ENCODE measurements at regions not wholly inside any gene's neighbourhood (a gene's known extent, or its start where the extent isn't known, plus 50 kb on each side); places are given as distances from the start of the nearest gene placed in this dataset.

DNA sequence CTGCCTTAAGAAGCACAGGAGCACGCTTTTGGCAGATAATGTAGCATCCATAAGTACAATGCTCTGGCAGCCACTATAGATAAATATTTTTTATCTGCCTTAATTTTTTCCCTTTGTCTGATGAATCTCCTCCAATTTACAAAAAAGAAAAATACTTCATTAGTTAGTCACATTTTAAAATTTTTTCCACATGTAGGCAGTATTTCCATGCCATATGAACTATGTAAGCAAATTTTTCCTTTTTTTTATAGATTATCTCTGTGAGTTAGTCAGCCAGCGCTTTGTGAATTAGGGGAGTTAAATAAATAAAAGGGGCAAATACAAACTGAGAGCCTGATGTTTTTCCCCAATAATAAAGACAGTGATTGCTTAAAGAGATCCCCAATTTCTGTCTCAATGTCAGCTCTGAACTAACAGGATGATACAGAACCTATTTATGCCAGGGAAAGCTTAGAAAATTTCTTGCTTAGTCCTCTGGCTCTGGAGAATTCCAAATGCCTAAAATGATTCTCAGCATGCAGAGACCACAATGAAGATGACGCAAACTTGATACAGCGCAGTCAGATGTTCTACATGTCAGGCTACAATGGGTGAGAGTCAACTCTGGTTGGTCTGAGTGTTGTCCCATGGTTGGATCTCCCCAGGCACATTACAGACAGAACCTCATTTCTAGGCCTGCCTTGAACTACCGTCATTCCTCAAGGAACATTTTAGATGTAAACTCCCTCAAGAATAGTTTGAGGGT lies 390.4 kb upstream of the CDH6 start:
- DNase-seq: no peak
- no peaks in the 10 kb centered on the region for H3K9me3 ChIP-seq
- no peaks in the 10 kb centered on the region for H3K9me2 ChIP-seq
- H3K27me3 ChIP-seq (ENCODE audit: insufficient read depth): no peaks in the 10 kb centered on the region
- H3K4me3 ChIP-seq (ENCODE audit: low read depth in 2 of 2, low read length in 1 of 2): no peak overlapping the region
- POLR2A ChIA-PET: no interaction called here
- WGBS (ENCODE audit: low lambda C conversion rate): 18% methylated on average over 4 of the region's 5 CpGs
- H3K4me1 ChIP-seq (ENCODE audit: control insufficient read depth in 1 of 2, insufficient read depth in 2 of 2, low read depth in 1 of 2, low read length in 1 of 2): no peaks in the 10 kb centered on the region
- H3K36me3 ChIP-seq (replicated peaks in 1 of 2; ENCODE audit: control insufficient read depth in 1 of 2, insufficient read depth in 2 of 2, low read length in 1 of 2): no peaks in the 10 kb centered on the region
- no peak overlapping the region for H3K27ac ChIP-seq (ENCODE audit: low read depth in 2 of 2, low read length in 1 of 2)
- CTCF ChIA-PET: no interaction called here
- no peaks in the 10 kb centered on the region for H3F3A ChIP-seq (replicated peaks; ENCODE audit: insufficient read depth)
- H3K4me2 ChIP-seq: no peak overlapping the region
- H3K79me2 ChIP-seq (ENCODE audit: insufficient read depth): no peaks in the 10 kb centered on the region
- H4K20me1 ChIP-seq (ENCODE audit: insufficient read depth): no peaks in the 10 kb centered on the region
- TF ChIP-seq SMC3 (IDR thresholded peaks at IDR 0.05; ENCODE audit: low read depth, low read length) (no peak), TCF12 (IDR thresholded peaks at IDR 0.05) (no peak), EZH2phosphoT487 (IDR thresholded peaks at IDR 0.05; ENCODE audit: borderline replicate concordance, low read depth) (no peak), GABPA (IDR thresholded peaks at IDR 0.05; ENCODE audit: low read depth) (no peak), NFIC (IDR thresholded peaks at IDR 0.05; ENCODE audit: borderline replicate concordance) (no peak), MEF2A (IDR thresholded peaks at IDR 0.05; ENCODE audit: borderline replicate concordance, low read depth) (no peak), SIN3A (IDR thresholded peaks at IDR 0.05; ENCODE audit: borderline replicate concordance, low read depth, low read length) (no peak), TAF1 (IDR thresholded peaks at IDR 0.05; ENCODE audit: borderline replicate concordance, low read depth, low read length) (no peak), RAD21 (IDR thresholded peaks at IDR 0.05; ENCODE audit: low read length) (no peak), ELF1 (IDR thresholded peaks at IDR 0.05) (no peak), TEAD4 (IDR thresholded peaks at IDR 0.05; ENCODE audit: borderline replicate concordance, insufficient read depth) (no peak), EP300 (IDR thresholded peaks at IDR 0.05; ENCODE audit: borderline replicate concordance in 1 of 2, low read depth in 1 of 2, low read length in 1 of 2) (no peak), RCOR1 (IDR thresholded peaks at IDR 0.05; ENCODE audit: low read length) (no peak)
- TF ChIP-seq, protein P1, sequence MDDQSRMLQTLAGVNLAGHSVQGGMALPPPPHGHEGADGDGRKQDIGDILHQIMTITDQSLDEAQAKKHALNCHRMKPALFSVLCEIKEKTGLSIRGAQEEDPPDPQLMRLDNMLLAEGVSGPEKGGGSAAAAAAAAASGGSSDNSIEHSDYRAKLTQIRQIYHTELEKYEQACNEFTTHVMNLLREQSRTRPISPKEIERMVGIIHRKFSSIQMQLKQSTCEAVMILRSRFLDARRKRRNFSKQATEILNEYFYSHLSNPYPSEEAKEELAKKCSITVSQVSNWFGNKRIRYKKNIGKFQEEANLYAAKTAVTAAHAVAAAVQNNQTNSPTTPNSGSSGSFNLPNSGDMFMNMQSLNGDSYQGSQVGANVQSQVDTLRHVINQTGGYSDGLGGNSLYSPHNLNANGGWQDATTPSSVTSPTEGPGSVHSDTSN (IDR thresholded peaks at IDR 0.05): no peak
- TF ChIP-seq, protein P2, sequence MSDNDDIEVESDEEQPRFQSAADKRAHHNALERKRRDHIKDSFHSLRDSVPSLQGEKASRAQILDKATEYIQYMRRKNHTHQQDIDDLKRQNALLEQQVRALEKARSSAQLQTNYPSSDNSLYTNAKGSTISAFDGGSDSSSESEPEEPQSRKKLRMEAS (IDR thresholded peaks at IDR 0.05; ENCODE audit: low read depth): no peak
- no peak overlapping the region for H2AFZ ChIP-seq (ENCODE audit: low read depth)
- no peak overlapping the region for H3K9ac ChIP-seq

DNA sequence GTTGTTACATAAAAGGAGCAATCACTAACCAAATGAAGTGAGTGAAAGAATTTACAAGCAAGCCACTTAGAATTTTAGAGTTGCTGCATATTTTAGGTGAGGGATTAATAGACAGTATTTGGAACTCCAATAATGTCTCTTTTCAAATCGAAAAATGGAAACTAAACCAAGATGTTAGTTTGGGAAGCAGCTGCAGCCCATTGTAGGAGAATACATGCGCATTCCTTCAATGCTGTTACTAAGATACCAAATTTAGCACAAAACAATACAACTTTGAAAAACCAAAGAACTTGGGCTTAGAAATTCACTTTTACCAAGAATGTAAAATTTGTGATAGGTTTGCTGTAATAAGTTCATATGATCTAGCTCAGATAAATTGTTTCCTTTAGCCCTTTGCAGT lies 411.8 kb upstream of the CDH6 start:
- Histone ChIP-seq H3K9me2 (no peaks in the 10 kb centered on the region), H2AFZ (ENCODE audit: low read depth) (no peak overlapping the region), H3K27ac (ENCODE audit: low read depth in 2 of 2, low read length in 1 of 2) (no peak overlapping the region), H3K79me2 (ENCODE audit: insufficient read depth) (no peaks in the 10 kb centered on the region), H3F3A (replicated peaks; ENCODE audit: insufficient read depth) (no peaks in the 10 kb centered on the region), H3K4me2 (no peak overlapping the region), H3K4me3 (ENCODE audit: low read depth in 2 of 2, low read length in 1 of 2) (no peak overlapping the region), H4K20me1 (ENCODE audit: insufficient read depth) (no peaks in the 10 kb centered on the region), H3K27me3 (ENCODE audit: insufficient read depth) (no peaks in the 10 kb centered on the region), H3K9me3 (no peaks in the 10 kb centered on the region), H3K9ac (no peak overlapping the region), H3K36me3 (replicated peaks in 1 of 2; ENCODE audit: control insufficient read depth in 1 of 2, insufficient read depth in 2 of 2, low read length in 1 of 2) (no peaks in the 10 kb centered on the region), H3K4me1 (ENCODE audit: control insufficient read depth in 1 of 2, insufficient read depth in 2 of 2, low read depth in 1 of 2, low read length in 1 of 2) (no peaks in the 10 kb centered on the region)
- DNase-seq: no peak
- ChIA-PET POLR2A (no interaction called here), CTCF (no interaction called here)
- WGBS (ENCODE audit: low lambda C conversion rate): 44% methylated on average over 2 of the region's 2 CpGs
- TF ChIP-seq MEF2A (IDR thresholded peaks at IDR 0.05; ENCODE audit: borderline replicate concordance, low read depth) (no peak), SMC3 (IDR thresholded peaks at IDR 0.05; ENCODE audit: low read depth, low read length) (no peak), RAD21 (IDR thresholded peaks at IDR 0.05; ENCODE audit: low read length) (no peak), SIN3A (IDR thresholded peaks at IDR 0.05; ENCODE audit: borderline replicate concordance, low read depth, low read length) (no peak), TEAD4 (IDR thresholded peaks at IDR 0.05; ENCODE audit: borderline replicate concordance, insufficient read depth) (no peak), RFX5 (IDR thresholded peaks at IDR 0.05; ENCODE audit: low read length) (no peak)
- TF ChIP-seq, protein P1 (IDR thresholded peaks at IDR 0.05): no peak
- TF ChIP-seq, protein P3, sequence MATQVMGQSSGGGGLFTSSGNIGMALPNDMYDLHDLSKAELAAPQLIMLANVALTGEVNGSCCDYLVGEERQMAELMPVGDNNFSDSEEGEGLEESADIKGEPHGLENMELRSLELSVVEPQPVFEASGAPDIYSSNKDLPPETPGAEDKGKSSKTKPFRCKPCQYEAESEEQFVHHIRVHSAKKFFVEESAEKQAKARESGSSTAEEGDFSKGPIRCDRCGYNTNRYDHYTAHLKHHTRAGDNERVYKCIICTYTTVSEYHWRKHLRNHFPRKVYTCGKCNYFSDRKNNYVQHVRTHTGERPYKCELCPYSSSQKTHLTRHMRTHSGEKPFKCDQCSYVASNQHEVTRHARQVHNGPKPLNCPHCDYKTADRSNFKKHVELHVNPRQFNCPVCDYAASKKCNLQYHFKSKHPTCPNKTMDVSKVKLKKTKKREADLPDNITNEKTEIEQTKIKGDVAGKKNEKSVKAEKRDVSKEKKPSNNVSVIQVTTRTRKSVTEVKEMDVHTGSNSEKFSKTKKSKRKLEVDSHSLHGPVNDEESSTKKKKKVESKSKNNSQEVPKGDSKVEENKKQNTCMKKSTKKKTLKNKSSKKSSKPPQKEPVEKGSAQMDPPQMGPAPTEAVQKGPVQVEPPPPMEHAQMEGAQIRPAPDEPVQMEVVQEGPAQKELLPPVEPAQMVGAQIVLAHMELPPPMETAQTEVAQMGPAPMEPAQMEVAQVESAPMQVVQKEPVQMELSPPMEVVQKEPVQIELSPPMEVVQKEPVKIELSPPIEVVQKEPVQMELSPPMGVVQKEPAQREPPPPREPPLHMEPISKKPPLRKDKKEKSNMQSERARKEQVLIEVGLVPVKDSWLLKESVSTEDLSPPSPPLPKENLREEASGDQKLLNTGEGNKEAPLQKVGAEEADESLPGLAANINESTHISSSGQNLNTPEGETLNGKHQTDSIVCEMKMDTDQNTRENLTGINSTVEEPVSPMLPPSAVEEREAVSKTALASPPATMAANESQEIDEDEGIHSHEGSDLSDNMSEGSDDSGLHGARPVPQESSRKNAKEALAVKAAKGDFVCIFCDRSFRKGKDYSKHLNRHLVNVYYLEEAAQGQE (IDR thresholded peaks at IDR 0.05; ENCODE audit: low read depth, low read length): no peak
- TF ChIP-seq, protein P4, sequence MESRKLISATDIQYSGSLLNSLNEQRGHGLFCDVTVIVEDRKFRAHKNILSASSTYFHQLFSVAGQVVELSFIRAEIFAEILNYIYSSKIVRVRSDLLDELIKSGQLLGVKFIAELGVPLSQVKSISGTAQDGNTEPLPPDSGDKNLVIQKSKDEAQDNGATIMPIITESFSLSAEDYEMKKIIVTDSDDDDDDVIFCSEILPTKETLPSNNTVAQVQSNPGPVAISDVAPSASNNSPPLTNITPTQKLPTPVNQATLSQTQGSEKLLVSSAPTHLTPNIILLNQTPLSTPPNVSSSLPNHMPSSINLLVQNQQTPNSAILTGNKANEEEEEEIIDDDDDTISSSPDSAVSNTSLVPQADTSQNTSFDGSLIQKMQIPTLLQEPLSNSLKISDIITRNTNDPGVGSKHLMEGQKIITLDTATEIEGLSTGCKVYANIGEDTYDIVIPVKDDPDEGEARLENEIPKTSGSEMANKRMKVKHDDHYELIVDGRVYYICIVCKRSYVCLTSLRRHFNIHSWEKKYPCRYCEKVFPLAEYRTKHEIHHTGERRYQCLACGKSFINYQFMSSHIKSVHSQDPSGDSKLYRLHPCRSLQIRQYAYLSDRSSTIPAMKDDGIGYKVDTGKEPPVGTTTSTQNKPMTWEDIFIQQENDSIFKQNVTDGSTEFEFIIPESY (IDR thresholded peaks at IDR 0.05; ENCODE audit: borderline replicate concordance, low read depth): no peak

Data from SK-N-SH (cell line).